GM19397 (cell line): ENCODE measurements at regions not wholly inside any gene's neighbourhood (a gene's known extent, or its start where the extent isn't known, plus 50 kb on each side); places are given as distances from the start of the nearest gene placed in this dataset.
"Not testable (repeated sequence)": the region's sequence is repeated elsewhere in the genome, so short reads cannot be mapped to it uniquely, and the experiment has no call there.

Experiments used
- ATAC-seq: cut with Tn5 transposase; IDR thresholded peaks from one replicate; pipeline ENCODE4 v1.9.1; 2021; ENCODE audit warnings: mild to moderate bottlenecking, moderate library complexity; ENCODE audit not compliant: unreplicated experiment

DNA sequence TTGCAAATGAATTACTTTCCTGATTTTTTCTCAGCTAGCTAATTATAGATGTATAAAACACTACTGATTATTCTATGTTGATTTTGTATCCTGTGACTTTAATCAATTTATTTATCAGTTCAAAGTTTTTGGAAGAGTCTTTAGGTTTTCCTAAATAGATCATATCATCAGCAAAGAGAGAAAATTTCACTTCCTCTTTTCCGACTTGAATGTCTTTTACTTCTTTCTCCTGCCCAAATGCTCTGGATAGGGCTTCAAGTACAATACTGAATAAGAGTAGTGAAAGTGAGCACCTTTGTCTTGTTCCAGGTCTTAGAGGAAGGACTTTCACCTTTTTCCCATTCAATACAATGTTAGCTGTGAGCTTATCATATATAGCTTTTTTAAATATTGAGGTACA, 417.9 kb downstream of the PDGFC start:
- no peak for ATAC-seq

DNA sequence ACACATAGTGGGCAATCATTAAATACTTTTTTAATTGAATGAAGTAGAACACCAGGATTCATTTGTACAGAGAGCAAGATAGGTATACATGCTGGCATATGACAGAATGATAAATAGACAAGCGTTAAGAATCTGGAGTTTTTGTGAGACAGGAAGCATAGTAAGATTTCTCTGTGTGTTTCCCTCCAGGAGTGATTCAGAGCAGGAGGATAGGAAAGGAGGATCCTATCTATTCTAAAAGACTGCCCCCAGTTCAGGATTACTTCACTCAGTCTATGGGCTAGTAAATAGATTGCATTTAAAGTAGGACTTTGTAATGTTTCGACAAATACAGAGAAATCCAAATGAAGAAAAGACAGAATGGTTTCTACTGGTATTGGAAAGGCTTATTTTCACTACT, 423.7 kb downstream of the PDGFC start:
- no peak for ATAC-seq

- no peak for ATAC-seq
Observed at GRCh38 chr4:156547439-156547838, 424.2 kb downstream of the PDGFC start.

DNA sequence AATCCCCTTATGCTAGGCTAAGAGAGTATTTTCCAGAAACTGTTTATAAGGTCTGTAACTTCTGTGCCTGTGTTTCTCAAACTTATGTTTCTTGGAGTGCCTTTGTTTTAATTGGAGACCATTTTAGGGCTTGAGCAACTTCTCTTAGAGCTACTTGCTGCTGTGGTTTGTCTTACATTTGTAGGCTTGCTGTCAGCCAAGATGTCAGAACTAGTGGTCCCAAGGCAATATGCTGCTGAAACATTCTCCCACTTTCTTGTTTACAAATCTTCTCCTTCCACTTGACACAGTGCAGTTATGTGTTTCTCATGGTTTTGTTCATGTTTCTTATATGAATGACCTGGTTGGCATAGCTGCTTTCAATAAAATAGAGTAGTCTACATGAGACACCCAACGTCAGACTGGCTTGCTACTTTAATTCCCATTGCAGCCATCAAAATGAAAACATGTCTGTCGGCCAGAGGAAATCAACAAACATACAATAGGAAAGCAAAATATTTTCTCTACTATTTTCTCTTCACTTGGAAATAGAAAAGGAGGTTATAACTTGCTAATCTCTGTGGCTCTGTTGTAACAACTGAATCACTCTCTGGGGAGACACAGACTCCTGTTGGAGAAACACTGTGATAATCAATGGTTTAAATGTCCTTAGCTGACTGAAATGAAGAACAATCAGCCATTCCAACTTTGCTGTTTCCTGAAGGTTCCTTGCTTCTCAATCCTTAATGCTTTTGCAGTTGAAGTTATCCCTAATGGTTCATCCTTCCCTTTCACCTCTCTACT, 426.4 kb downstream of the PDGFC start:
- no peak for ATAC-seq

- ATAC-seq, result no peak
Observed at GRCh38 chr4:156539376-156539775, 432.2 kb downstream of the PDGFC start.

DNA sequence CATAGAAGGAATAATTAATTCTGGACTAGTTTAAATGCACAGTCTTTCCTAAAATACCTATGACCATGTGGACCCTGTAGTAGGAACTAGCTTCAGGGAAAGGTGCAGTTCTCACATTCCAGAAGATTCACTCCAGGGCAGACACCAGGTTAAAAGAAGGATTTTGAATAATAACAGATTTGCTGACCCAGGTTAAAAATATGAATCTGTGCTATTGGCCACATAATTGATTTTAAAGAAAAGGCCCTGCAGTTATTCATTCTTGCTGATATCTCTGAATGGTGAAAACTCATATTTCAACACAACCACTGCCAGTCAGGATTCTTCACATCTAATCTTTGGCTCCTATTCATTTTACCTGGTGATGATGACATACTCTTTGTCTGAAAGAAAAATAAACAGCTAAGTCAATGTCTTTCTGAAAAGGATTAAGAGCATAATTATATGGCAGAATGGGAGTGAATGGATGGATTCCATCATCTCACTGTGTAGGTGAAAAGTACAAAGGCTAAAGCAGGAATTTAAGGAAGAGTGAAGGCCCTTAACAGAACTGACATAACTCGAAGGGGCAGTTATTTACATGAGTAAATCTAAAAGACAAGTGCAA, 432.8 kb downstream of the PDGFC start:
- ATAC-seq, result no peak

DNA sequence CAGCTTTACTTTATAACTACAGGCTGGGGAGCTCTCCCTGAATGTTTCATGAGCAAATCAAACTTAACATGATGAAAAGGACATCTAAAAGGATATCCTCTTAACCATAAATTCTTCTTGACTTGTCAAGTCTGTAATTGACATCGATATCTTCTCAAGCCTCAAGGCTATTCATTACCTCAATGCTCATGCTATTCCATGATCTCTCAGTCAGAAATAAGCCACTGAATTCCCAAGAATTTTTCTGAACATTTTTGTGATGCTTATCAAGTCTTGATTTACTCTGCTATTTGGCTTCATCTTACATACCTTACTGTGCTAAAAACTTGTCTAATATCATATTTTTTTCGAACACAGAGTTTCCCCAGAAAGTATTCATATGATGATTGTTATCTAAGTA, 433.4 kb downstream of the PDGFC start:
- ATAC-seq, result no peak

DNA sequence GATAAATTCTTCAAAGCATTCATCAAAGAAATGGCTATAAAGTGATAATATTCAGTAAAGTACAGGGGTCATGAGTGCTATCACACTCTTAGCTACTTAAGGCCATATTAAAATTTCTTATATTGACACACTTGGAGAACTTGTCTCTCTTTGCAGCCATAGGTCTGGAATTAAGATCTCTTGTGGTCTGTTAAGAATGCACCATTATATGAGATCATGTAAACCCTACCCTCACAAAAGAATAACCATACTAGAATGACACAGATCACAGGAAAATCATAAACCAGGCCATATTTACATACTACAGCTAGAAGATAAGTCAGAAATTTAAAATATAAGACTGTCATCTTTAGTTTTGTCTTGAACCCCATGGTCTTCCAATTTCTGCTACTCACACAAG, 434.3 kb downstream of the PDGFC start:
- no peak for ATAC-seq

- ATAC-seq, result no peak
Observed at GRCh38 chr4:156536661-156537060, 434.9 kb downstream of the PDGFC start.

DNA sequence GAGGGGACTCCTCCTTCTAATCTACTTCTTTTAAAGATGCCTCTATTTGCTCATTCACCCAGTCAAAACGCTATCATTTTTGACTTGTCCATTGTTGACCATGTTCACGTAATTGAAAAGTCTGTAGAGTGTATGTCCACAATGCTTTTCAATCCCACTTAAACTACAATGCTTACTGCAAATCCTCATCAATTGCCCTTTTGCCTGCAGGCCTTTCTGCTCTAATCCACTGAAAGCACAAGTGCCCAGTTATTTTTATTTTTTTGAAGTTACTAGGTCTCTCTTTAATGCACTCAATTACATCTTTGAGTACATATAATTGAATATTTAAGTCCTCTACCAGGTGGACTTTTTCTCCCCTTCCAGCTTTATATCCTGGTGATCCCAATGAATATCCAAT, 437.4 kb downstream of the PDGFC start:
- ATAC-seq, result no peak

- ATAC-seq, result no peak
Observed at GRCh38 chr4:156528216-156528615, 443.4 kb downstream of the PDGFC start.

- ATAC-seq, result no peak
Observed at GRCh38 chr4:156527237-156527993, 444.2 kb downstream of the PDGFC start.

DNA sequence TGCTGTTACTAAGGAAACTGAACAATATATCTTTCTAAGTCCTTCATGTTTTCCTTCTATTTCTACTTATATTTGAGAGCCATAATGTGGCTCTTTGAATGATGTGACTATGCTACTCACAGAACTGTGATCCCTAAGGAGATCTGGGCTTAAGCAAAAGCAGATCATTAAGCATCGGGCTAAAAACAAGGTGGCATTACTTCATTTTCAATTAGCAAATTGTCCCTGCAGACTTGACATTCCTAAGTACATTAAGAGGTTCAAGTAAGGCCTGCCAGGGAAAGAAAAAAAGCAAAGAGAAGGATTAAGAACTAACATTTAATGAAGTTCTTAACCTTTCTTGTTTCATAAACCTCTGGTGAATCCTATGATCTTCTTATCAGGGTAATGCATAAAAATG, 447.6 kb downstream of the PDGFC start:
- ATAC-seq, result no peak

- no peak for ATAC-seq
Observed at GRCh38 chr4:156523492-156523891, 448.1 kb downstream of the PDGFC start.

DNA sequence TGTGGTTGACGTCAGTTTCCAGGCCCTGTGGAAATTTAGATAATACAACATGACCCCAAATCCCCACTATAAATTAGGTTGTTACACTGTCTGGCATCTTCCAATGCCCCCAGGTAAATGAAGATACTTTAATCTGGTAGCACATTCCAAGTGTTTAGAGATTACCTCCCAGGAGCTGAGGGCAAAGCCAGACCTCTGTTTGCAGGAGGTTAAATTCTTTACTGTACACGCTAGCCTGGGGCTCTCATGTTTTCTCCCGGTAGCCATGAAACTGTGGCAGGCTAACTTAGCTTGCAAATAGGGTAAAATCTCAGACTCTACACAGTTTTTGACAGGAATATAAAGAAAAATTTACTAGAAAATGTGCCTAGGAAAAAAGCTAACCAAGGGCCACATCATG, 450.0 kb downstream of the PDGFC start:
- ATAC-seq, result no peak

DNA sequence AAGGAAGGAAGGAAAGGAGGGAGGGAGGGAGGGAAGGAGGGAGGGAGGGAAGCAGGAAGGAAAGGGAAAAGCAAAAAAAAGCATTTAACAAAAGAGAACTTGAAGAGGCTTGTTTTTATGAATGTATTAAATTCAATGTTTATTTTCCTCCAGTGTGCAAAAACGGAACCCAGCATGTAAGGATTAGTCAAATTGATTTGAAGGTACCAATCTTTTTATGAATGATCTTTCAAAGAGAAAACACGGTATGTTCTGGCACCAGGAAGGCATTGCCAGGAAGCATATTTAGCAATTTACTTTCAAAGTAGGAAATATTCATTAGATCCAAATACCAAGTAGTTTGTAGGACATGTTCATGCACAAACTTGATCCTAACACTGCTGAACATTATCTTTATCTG, 453.6 kb downstream of the PDGFC start:
- ATAC-seq, result no peak

- no peak for ATAC-seq
Observed at GRCh38 chr4:156517546-156517945, 454.1 kb downstream of the PDGFC start.

DNA sequence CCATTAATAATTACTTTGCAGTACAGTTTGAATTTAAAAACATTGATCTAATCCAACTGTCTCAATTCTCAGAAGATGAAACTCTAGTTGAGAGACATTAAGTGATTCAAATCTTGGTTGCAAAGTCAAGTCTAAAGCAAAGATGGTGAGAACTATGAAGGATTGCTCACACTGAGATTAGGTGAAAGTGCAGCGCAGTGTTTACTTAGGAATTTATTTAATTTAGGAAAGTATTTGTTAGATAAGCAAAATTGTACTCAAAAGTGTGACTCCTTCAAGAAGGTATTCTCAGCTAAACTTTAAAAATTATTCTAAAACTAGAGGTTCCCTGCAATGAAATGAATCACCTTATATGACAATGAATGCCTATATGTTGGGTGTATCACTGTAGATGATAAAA, 454.9 kb downstream of the PDGFC start:
- ATAC-seq, result no peak

DNA sequence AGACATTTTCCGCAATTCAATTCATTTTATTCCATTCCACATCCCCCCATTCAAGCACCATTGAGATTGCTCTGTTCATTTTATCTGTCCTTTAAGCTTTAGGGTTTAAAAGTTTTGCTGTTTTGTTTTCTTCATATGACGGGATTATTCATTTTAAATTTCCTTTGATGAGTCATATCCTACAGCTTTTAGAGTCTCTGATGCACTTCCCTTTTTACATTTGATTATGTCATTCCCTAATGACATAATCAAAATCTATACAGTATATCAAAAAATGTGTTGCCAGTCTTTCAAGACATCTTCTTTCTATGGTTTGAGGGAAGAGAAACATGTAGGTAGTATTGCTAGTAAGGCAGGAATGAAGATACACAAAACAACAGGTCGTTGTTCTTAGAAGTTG, 456.3 kb downstream of the PDGFC start:
- no peak for ATAC-seq

DNA sequence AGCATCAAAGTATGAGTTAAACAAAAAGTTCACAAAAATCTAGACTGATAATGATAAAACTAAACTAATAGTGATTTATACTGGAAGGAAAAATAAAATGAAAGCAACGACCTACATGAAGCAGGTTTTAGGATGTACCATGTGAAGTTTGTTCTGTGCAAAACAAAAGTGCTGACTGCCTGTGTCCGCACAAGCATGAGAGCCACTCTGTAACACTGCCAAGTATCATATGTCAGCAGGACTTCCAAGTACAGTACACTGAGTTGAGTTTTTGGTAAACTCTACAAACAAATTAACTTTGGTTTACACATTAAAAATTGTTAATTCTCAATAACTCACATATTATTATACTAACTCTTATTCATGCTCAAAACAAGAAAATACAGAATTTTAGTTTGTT, 459.0 kb downstream of the PDGFC start:
- ATAC-seq, result no peak

DNA sequence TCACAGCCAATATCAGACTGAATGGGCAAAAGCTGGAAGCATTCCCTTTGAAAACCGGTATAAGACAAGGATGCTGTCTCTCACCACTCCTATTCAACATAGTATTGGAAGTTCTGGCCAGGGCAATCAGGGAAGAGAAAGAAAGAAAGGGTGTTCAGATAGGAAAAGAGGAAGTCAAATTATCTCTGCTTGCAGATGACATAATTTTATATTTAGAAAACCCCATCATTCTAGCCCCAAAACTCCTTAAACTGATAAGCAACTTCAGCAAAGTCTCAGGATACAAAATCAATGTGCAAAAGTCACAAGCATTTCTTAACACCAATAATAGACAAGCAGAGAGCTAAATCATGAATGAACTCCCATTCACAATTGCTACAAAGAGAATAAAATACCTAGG, 461.7 kb downstream of the PDGFC start:
- ATAC-seq, result not testable (repeated sequence)

- ATAC-seq, result no peak
Observed at GRCh38 chr4:156505341-156505955, 466.2 kb downstream of the PDGFC start.
